ENCODE measurements at regions not wholly inside any gene's neighbourhood (a gene's known extent, or its start where the extent isn't known, plus 50 kb on each side); places are given as distances from the start of the nearest gene placed in this dataset.

- no peak for DNase-seq (ENCODE audit: low spot score)
- POLR2A ChIA-PET (ENCODE audit: low non-redundant PET): no interaction called here
- no peak overlapping the region for H3K27ac ChIP-seq
Measured at GRCh38 chr15:93485438-93486327, 396.7 kb upstream of the RGMA start.

GRCh38 chr15:93483923-93484322 lies 394.9 kb upstream of the RGMA start:
- POLR2A ChIA-PET (ENCODE audit: low non-redundant PET): no interaction called here
- CTCF ChIA-PET: no interaction called here

More at GRCh38 chr15:93485438-93486327, 396.7 kb upstream of the RGMA start:
- no peak for TF ChIP-seq CTCF (conservative IDR thresholded peaks at IDR 0.05; ENCODE audit: low read depth)
- CTCF ChIA-PET: no interaction called here

GRCh38 chr15:93482731-93483130 lies 393.7 kb upstream of the RGMA start:
- CTCF ChIA-PET: no interaction called here
- H3K27ac ChIP-seq: no peak overlapping the region
- no peak for DNase-seq (ENCODE audit: low spot score)
- no peak for TF ChIP-seq CTCF (conservative IDR thresholded peaks at IDR 0.05; ENCODE audit: low read depth)
- POLR2A ChIA-PET (ENCODE audit: low non-redundant PET): no interaction called here

More at GRCh38 chr15:93483923-93484322, 394.9 kb upstream of the RGMA start:
- TF ChIP-seq CTCF (conservative IDR thresholded peaks at IDR 0.05; ENCODE audit: low read depth): no peak
- no peak for DNase-seq (ENCODE audit: low spot score)
- no peak overlapping the region for H3K27ac ChIP-seq

- DNase-seq (ENCODE audit: low spot score): no peak
- H3K27ac ChIP-seq: no peak overlapping the region
- CTCF ChIA-PET: interaction anchor here (0.6 kb wide), 1 partner anchor 603 kb away, joined by 4 read pairs; no protein-coding TSS in a partner anchor
- TF ChIP-seq CTCF (conservative IDR thresholded peaks at IDR 0.05; ENCODE audit: low read depth): no peak
- POLR2A ChIA-PET (ENCODE audit: low non-redundant PET): no interaction called here
Measured at GRCh38 chr15:93479715-93480114, 390.7 kb upstream of the RGMA start.

- no peak overlapping the region for H3K27ac ChIP-seq
- no peak for TF ChIP-seq CTCF (conservative IDR thresholded peaks at IDR 0.05; ENCODE audit: low read depth)
- ChIA-PET CTCF (interaction anchor here (0.6 kb wide), 1 partner anchor 604 kb away, joined by 4 read pairs; no protein-coding TSS in a partner anchor), POLR2A (ENCODE audit: low non-redundant PET) (no interaction called here)
- no peak for DNase-seq (ENCODE audit: low spot score)
Measured at GRCh38 chr15:93478947-93479346, 389.9 kb upstream of the RGMA start.

- TF ChIP-seq CTCF (conservative IDR thresholded peaks at IDR 0.05; ENCODE audit: low read depth): no peak
- H3K27ac ChIP-seq: no peak overlapping the region
- ChIA-PET POLR2A (ENCODE audit: low non-redundant PET) (no interaction called here), CTCF (no interaction called here)
- DNase-seq (ENCODE audit: low spot score): no peak
Measured at GRCh38 chr15:93477721-93478120, 388.7 kb upstream of the RGMA start.

Measured in RWPE1 (cell line).